AG09309 (cell line): ENCODE measurements at regions not wholly inside any gene's neighbourhood (a gene's known extent, or its start where the extent isn't known, plus 50 kb on each side); places are given as distances from the start of the nearest gene placed in this dataset.
"Not testable (repeated sequence)": the region's sequence is repeated elsewhere in the genome, so short reads cannot be mapped to it uniquely, and the experiment has no call there.

Experiments
- DNase-seq: peaks from one replicate; pipeline ENCODE4 v3.0.0-alpha.2; 2010; ENCODE audit warnings: low read depth
- H3K4me3 ChIP-seq: 2 replicates; pipeline ENCODE4 v1.5.1; 2011; ENCODE audit warnings: mild to moderate bottlenecking, low read depth, low read length, moderate library complexity; ENCODE audit not compliant: control insufficient read depth
- TF ChIP-seq, protein P1 (sequence below): IDR thresholded peaks from 2 replicates; pipeline ENCODE4 v1.5.1; 2011; ENCODE audit warnings: mild to moderate bottlenecking, low read depth, low read length, inconsistent platforms; ENCODE audit not compliant: insufficient read depth, control insufficient read depth; ENCODE audit errors: missing control alignments

DNA sequence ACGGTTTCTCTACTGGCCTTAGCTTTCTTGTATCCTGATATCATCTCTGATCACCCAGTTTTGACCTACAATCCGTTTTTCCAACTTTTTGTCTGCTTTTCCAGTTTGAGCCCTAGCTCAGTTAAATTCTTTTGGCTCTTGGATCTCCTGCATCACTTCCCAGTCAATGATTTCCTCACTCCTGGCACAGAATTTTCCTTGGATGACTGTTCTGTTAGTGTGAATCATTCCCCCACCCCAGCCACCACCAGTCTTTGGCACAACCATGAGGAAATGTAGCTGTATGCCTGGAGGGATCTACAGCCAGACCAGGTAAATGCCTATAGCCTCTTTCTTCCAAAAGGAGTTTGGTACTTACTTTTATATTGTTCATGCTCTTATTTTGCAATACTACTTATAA is 187.2 kb upstream of the PTGFR start:
- TF ChIP-seq, protein P1, sequence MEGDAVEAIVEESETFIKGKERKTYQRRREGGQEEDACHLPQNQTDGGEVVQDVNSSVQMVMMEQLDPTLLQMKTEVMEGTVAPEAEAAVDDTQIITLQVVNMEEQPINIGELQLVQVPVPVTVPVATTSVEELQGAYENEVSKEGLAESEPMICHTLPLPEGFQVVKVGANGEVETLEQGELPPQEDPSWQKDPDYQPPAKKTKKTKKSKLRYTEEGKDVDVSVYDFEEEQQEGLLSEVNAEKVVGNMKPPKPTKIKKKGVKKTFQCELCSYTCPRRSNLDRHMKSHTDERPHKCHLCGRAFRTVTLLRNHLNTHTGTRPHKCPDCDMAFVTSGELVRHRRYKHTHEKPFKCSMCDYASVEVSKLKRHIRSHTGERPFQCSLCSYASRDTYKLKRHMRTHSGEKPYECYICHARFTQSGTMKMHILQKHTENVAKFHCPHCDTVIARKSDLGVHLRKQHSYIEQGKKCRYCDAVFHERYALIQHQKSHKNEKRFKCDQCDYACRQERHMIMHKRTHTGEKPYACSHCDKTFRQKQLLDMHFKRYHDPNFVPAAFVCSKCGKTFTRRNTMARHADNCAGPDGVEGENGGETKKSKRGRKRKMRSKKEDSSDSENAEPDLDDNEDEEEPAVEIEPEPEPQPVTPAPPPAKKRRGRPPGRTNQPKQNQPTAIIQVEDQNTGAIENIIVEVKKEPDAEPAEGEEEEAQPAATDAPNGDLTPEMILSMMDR, result no peak
- peak; percentile 87 for DNase-seq

DNA sequence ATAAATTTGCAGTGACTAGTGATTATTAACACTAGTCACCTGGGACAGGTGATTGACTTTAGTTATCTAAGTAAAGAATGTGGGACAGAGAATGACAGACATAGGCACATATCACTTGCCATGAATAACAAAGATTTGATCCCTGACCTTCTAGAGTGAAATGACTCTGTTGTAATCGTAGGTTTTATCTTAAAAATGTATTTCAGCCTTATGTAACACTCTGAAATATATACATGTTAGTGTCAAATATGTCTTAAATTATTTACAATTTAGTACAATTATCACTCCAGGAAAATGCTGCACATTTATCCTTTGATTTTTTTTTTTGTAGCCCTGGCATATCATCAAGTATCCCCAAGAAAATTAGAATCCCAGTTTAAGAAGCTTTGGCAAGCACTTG is 186.4 kb upstream of the PTGFR start:
- no peak overlapping the region for H3K4me3 ChIP-seq
- DNase-seq, result no peak
- TF ChIP-seq, protein P1, result no peak

More for the DNA sequence above, 187.2 kb upstream of the PTGFR start:
- no peak overlapping the region for H3K4me3 ChIP-seq

DNA sequence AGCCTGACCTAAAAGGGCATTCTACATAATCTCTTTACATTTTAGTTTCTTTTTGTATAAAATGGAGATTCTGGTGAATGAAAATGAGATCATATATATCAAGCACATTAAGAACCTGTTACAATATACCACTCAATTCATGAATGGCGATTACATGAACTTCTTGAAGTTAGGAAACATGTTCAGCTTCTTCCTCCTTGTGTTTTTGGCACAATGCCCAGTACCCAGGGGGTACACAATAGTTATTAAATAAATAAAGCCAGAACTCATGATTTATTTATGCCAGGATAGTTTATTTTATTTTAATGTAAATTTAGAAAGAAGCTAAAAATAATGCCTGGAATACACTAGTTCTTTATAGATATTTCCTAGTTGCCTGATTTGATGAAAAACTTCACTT is 186.0 kb upstream of the PTGFR start:
- no peak for DNase-seq
- TF ChIP-seq, protein P1, result no peak
- no peak overlapping the region for H3K4me3 ChIP-seq

DNA sequence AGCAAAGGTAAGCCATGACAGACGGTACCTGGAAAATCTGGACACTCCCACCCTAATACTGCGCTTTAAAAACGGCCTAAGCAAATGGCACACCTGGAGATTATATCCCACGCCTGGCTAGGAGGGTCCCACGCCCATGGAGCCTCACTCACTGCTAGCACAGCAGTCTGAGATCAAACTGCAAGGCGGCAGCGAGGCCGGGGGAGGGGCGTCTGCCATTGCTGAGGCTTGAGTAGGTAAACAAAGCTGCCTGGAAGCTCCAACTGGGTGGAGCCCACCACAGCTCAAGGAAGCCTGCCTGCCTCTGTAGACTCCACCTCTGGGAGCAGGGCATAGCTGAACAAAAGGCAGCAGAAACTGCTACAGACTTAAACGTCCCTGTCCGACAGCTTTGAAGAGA is 180.5 kb upstream of the PTGFR start:
- DNase-seq, result not testable (repeated sequence)

DNA sequence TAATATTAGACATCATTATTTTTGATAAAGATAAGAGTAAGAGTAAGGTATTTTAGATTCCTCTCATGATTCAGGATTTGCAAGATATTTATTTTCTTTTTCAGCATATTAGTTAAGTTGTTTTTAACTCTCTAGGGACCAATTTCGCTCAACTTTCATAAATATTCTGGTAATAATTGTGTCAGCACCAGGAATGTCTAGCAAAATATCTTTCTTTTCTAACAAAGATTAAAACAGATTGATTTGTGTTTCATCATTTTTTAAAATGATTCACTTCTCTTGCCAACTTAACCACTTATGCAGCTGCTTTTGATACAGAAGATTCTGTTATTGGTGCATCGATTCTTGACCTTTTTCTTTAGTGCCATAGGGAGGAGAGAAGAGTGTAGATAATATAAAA is 172.8 kb upstream of the PTGFR start:
- TF ChIP-seq, protein P1, result no peak
- no peak for DNase-seq
- no peak overlapping the region for H3K4me3 ChIP-seq

More for the DNA sequence above, 180.5 kb upstream of the PTGFR start:
- not testable (repeated sequence) for H3K4me3 ChIP-seq

DNA sequence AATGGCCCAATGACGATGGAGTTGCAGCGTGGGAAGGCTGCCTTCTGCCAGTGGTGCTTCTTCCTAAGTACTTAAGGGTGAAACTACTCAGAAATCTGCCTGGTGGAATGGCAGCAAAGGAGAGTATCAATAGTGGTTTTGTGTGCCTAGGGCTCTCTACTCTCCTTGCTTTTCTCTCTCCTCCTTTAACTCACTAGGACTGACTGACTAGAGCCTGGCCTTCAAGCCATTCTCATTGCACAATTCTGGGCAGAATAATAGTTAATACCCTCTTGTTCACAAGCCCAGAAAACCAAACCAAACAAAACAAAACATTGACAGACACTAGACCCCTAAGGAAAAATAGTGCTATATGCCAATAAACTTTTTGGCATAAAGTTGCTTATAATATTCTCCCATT is 171.2 kb upstream of the PTGFR start:
- H3K4me3 ChIP-seq, result no peak overlapping the region
- TF ChIP-seq, protein P1, result no peak
- no peak for DNase-seq

DNA sequence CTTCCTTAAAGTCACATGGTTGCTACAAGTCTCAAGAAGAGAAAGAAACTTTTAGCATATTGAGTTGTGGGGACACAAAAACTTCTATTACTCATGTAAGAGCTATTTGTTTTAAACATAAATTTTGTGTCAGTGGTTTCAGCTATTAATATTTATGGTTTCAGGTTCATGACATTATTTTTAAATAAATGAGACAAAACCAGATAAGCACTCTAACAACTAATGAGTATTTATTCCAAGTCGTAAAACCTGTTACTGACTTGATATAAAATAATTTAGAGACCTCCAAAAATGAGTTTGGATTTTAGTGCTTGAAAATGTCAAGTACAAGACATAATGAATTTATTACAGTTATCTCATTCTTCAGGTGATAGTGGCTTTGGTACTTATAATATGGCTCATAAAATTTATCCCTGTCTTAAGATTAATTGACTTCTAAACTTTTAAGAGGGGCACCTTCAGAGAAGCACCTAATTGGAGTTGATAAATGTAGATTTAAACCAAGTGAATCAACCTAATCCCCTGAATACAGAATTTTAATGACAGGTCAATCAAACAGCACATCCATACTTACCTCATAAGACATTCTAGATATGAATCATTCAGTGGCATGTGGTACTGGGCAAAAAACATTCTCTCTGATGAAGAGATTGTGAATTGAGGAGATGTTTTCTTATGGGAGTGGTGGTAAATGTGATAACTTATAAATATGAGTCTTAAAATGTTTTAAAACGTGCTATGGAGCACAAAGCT is 167.7 kb upstream of the PTGFR start:
- no peak overlapping the region for H3K4me3 ChIP-seq
- no peak for DNase-seq
- TF ChIP-seq, protein P1, result no peak
